ENCODE measurements at regions not wholly inside any gene's neighbourhood (a gene's known extent, or its start where the extent isn't known, plus 50 kb on each side); places are given as distances from the start of the nearest gene placed in this dataset.

DNA sequence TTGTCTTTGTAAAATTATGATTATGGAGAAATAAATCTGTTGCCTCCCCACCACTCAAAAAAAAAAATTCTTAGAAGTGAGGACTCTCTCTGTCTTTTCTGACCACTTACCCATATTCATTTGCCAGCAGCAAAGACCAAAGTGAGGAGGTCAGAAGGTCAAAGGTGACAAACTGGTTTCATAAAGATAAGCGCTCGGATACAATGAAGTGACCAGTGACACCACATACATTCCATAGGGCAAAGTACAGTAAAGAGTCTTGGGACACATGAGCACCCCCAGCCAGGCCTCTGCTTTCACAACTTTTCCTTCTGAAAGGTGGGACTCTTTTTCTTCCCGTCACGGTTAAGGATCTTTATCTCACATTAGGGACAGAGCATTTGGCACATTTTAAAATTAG, 75.9 kb upstream of the TCF4 start:
- DNase-seq (no peak), ATAC-seq (no peak)
- H3K27ac ChIP-seq (ENCODE audit: low read length), result no peak overlapping the region
- H3K27me3 ChIP-seq (ENCODE audit: control insufficient read depth, insufficient read depth, low read length), result no peaks in the 10 kb centered on the region
- no peaks in the 10 kb centered on the region for H3K27me3 Mint-ChIP-seq (ENCODE audit: low read depth in 2 of 2)
- peaks cover 0 to 2% of the 10 kb centered on the region in 2 donors for H3K9me3 Mint-ChIP-seq
- H3K4me3 ChIP-seq (ENCODE audit: low read length), result no peak overlapping the region
- H3K4me3 Mint-ChIP-seq, result no peak overlapping the region
- WGBS (ENCODE audit: insufficient coverage), result 95% methylated on average over 4 of the region's 4 CpGs
- TF ChIP-seq, protein P1, sequence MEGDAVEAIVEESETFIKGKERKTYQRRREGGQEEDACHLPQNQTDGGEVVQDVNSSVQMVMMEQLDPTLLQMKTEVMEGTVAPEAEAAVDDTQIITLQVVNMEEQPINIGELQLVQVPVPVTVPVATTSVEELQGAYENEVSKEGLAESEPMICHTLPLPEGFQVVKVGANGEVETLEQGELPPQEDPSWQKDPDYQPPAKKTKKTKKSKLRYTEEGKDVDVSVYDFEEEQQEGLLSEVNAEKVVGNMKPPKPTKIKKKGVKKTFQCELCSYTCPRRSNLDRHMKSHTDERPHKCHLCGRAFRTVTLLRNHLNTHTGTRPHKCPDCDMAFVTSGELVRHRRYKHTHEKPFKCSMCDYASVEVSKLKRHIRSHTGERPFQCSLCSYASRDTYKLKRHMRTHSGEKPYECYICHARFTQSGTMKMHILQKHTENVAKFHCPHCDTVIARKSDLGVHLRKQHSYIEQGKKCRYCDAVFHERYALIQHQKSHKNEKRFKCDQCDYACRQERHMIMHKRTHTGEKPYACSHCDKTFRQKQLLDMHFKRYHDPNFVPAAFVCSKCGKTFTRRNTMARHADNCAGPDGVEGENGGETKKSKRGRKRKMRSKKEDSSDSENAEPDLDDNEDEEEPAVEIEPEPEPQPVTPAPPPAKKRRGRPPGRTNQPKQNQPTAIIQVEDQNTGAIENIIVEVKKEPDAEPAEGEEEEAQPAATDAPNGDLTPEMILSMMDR (IDR thresholded peaks at IDR 0.05), result no peak
- no peaks in the 10 kb centered on the region for H3K36me3 ChIP-seq (ENCODE audit: control insufficient read depth, insufficient read depth, low read length)
- no peaks in the 10 kb centered on the region for H3K4me1 Mint-ChIP-seq
- H3K4me1 ChIP-seq (ENCODE audit: control insufficient read depth, insufficient read depth, low read length), result no peaks in the 10 kb centered on the region
- H3K9me3 ChIP-seq (ENCODE audit: control insufficient read depth, insufficient read depth, low read length), result no peaks in the 10 kb centered on the region
- no peak overlapping the region for H3K27ac Mint-ChIP-seq
- intact Hi-C loops (cut with micrococcal nuclease), result no loop called here
- no peaks in the 10 kb centered on the region for H3K36me3 Mint-ChIP-seq

DNA sequence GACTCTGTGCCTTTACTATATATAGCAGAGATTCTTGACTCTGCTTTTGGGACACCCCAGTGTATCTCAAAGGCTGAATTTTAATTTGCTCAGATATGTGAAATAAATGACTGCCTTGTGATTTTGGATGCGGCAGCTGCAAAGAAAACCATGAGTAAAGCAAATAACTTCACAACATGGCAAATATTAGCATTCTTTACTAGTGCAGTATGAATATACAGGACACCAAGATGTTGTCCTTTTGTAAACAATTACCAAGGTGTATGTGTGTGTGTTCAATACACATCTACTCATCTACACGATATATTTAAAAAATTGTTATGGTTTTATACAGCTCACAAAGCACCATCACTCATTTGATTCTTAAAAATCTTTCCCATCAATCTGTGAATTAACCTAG, 70.6 kb upstream of the TCF4 start:
- no peak overlapping the region for H3K4me3 ChIP-seq (ENCODE audit: low read length)
- H3K9me3 Mint-ChIP-seq, result no peaks in the 10 kb centered on the region
- no peaks in the 10 kb centered on the region for H3K36me3 Mint-ChIP-seq
- ATAC-seq, result no peak
- H3K4me1 Mint-ChIP-seq, result no peaks in the 10 kb centered on the region
- peaks cover 3 to 7% of the 10 kb centered on the region in 2 donors for H3K27me3 Mint-ChIP-seq (ENCODE audit: low read depth in 2 of 2)
- TF ChIP-seq, protein P1 (IDR thresholded peaks at IDR 0.05), result no peak
- no peaks in the 10 kb centered on the region for H3K27me3 ChIP-seq (ENCODE audit: control insufficient read depth, insufficient read depth, low read length)
- no peak overlapping the region for H3K27ac ChIP-seq (ENCODE audit: low read length)
- no peaks in the 10 kb centered on the region for H3K36me3 ChIP-seq (ENCODE audit: control insufficient read depth, insufficient read depth, low read length)
- no peaks in the 10 kb centered on the region for H3K4me1 ChIP-seq (ENCODE audit: control insufficient read depth, insufficient read depth, low read length)
- intact Hi-C loops (cut with micrococcal nuclease), result no loop called here
- H3K9me3 ChIP-seq (ENCODE audit: control insufficient read depth, insufficient read depth, low read length), result no peaks in the 10 kb centered on the region
- no peak overlapping the region for H3K27ac Mint-ChIP-seq
- no peak for DNase-seq
- no CpG with 5 or more reads among the region's 2 CpGs for WGBS (ENCODE audit: insufficient coverage)
- H3K4me3 Mint-ChIP-seq, result no peak overlapping the region

DNA sequence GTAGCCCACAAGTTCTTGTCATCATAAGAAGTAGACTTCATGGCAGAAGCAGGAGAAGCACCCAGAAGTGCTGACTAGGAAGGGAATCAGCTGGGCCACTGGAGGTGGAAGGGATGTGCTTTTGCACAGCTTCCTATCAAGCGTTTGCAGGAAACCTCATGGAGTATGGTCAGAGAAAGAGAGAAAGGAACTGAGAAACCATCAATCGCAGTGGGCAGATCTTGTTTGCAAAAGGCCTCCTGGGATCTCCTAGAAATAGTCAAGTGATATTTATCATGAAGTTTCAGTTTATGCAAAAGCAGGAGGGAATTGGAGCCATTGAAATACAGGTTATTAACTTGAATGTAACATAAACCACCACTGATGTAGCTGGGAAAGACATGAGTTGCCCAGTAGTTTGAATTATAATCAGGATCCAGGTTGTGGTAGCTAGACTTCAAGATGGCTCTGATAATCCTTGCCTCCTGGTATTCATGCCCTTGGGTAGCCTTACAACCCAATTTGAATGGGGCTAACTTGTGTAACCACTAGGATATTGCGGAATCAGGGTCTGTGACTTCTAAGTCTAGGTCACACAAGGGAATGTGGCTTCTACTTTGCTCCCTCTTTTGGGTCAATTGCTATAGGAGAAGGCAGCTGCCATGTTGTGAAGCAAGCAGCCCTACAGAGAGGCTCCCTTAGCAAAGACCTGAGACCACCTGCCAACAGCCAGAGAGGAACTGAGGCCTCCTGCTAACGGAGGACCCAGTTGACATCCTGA, 69.8 kb upstream of the TCF4 start:
- H3K27ac Mint-ChIP-seq, result no peak overlapping the region
- H3K27me3 ChIP-seq (ENCODE audit: control insufficient read depth, insufficient read depth, low read length), result no peaks in the 10 kb centered on the region
- 58% methylated on average over 4 of the region's 4 CpGs for WGBS (ENCODE audit: insufficient coverage)
- intact Hi-C loops (cut with micrococcal nuclease), result no loop called here
- no peak overlapping the region for H3K4me3 Mint-ChIP-seq
- no peaks in the 10 kb centered on the region for H3K9me3 ChIP-seq (ENCODE audit: control insufficient read depth, insufficient read depth, low read length)
- H3K36me3 ChIP-seq (ENCODE audit: control insufficient read depth, insufficient read depth, low read length), result no peaks in the 10 kb centered on the region
- TF ChIP-seq, protein P1 (IDR thresholded peaks at IDR 0.05), result no peak
- H3K4me1 Mint-ChIP-seq, result no peaks in the 10 kb centered on the region
- ATAC-seq (no peak), DNase-seq (no peak)
- H3K4me1 ChIP-seq (ENCODE audit: control insufficient read depth, insufficient read depth, low read length), result no peaks in the 10 kb centered on the region
- no peak overlapping the region for H3K4me3 ChIP-seq (ENCODE audit: low read length)
- no peaks in the 10 kb centered on the region for H3K36me3 Mint-ChIP-seq
- no peaks in the 10 kb centered on the region for H3K9me3 Mint-ChIP-seq
- H3K27me3 Mint-ChIP-seq (ENCODE audit: low read depth in 2 of 2), result peaks cover 3 to 7% of the 10 kb centered on the region in 2 donors
- no peak overlapping the region for H3K27ac ChIP-seq (ENCODE audit: low read length)

DNA sequence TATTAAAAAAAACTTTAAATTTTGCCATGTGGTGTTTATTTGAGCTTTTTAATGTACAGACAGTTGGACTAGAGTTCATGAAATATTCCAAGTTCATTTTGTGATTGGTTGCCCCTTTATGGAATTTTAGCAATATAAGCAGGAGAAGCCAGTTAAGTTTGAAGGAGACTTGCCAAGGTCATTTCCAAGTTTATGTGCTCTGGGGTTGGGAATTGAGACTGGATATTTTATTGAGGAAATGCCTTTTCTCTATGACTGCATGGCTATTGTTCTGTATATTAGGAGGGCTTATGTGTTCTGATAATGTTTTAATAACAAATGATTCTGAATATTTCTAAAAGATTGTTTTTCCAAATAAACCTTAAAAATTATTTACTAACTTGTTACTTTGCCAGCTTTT, 67.0 kb upstream of the TCF4 start:
- H3K4me1 ChIP-seq (ENCODE audit: control insufficient read depth, insufficient read depth, low read length), result no peaks in the 10 kb centered on the region
- Mint-ChIP-seq H3K4me3 (no peak overlapping the region), H3K9me3 (no peaks in the 10 kb centered on the region), H3K27ac (no peak overlapping the region), H3K27me3 (ENCODE audit: low read depth in 2 of 2) (peaks cover 9 to 14% of the 10 kb centered on the region in 2 donors), H3K36me3 (no peaks in the 10 kb centered on the region), H3K4me1 (no peaks in the 10 kb centered on the region)
- H3K27me3 ChIP-seq (ENCODE audit: control insufficient read depth, insufficient read depth, low read length), result no peaks in the 10 kb centered on the region
- no peak for DNase-seq
- TF ChIP-seq, protein P1 (IDR thresholded peaks at IDR 0.05), result no peak
- ATAC-seq, result no peak
- no peaks in the 10 kb centered on the region for H3K36me3 ChIP-seq (ENCODE audit: control insufficient read depth, insufficient read depth, low read length)
- no peaks in the 10 kb centered on the region for H3K9me3 ChIP-seq (ENCODE audit: control insufficient read depth, insufficient read depth, low read length)
- no peak overlapping the region for H3K4me3 ChIP-seq (ENCODE audit: low read length)
- intact Hi-C loops (cut with micrococcal nuclease), result no loop called here
- H3K27ac ChIP-seq (ENCODE audit: low read length), result no peak overlapping the region
